ENCODE measurements at regions not wholly inside any gene's neighbourhood (a gene's known extent, or its start where the extent isn't known, plus 50 kb on each side); places are given as distances from the start of the nearest gene placed in this dataset.

- H3K9me3 ChIP-seq = no peaks in the 10 kb centered on the region
- ATAC-seq (no peak), DNase-seq (no peak)
- no peak overlapping the region for H3K4me3 ChIP-seq
- intact Hi-C loops (cut with DNase I, micrococcal nuclease) = no loop called here
- H3K4me1 ChIP-seq (ENCODE audit: low read depth) = no peaks in the 10 kb centered on the region
- no peaks in the 10 kb centered on the region for H3K36me3 ChIP-seq (ENCODE audit: low read depth)
- TF ChIP-seq, protein P1, sequence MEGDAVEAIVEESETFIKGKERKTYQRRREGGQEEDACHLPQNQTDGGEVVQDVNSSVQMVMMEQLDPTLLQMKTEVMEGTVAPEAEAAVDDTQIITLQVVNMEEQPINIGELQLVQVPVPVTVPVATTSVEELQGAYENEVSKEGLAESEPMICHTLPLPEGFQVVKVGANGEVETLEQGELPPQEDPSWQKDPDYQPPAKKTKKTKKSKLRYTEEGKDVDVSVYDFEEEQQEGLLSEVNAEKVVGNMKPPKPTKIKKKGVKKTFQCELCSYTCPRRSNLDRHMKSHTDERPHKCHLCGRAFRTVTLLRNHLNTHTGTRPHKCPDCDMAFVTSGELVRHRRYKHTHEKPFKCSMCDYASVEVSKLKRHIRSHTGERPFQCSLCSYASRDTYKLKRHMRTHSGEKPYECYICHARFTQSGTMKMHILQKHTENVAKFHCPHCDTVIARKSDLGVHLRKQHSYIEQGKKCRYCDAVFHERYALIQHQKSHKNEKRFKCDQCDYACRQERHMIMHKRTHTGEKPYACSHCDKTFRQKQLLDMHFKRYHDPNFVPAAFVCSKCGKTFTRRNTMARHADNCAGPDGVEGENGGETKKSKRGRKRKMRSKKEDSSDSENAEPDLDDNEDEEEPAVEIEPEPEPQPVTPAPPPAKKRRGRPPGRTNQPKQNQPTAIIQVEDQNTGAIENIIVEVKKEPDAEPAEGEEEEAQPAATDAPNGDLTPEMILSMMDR (IDR thresholded peaks at IDR 0.05) = no peak
Measured at GRCh38 chr9:81250606-81251005, 438.7 kb downstream of the TLE1 start.

GRCh38 chr9:81250041-81250440 is 439.3 kb downstream of the TLE1 start:
- Histone ChIP-seq H3K4me3 (no peak overlapping the region), H3K36me3 (ENCODE audit: low read depth) (no peaks in the 10 kb centered on the region), H3K4me1 (ENCODE audit: low read depth) (no peaks in the 10 kb centered on the region), H3K9me3 (no peaks in the 10 kb centered on the region)
- TF ChIP-seq, protein P1 (IDR thresholded peaks at IDR 0.05) = no peak
- ATAC-seq (no peak), DNase-seq (no peak)
- intact Hi-C loops (cut with DNase I, micrococcal nuclease) = no loop called here

DNA sequence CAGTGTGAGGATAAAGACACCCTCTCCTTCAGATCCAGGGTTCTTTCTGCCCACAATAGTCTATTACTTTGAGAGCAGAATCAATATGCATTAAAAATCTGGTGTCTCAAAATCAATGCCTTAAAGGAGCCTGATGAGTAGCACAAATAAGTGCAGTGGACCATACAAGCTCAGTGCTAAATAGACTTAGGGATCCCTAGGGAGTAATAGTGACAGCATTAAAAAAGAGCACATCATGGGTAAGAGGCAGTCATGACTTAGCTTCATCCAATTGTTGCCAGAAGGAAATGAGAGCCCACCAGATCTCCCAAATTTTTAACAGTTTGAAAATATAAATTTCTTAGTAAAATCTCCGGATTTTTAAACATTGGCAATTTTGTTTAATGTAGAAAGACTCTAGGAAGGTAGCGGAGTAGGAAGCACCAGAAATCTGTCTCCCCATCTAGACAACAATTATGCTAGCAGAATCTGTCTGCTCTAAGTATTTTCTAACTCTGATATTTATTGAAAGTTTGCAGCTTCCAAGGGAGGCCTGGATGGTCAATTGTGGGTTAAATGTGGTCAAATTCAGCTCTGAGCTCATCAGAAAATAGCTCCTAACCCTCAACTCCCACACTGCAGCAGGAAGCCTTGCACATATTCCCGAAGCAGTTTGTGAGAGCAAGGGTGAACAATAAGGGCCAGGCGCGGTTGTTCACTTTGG is 443.9 kb downstream of the TLE1 start:
- intact Hi-C loops (cut with DNase I, micrococcal nuclease) = no loop called here
- H3K9me3 ChIP-seq = no peaks in the 10 kb centered on the region
- no peak for ATAC-seq
- no peaks in the 10 kb centered on the region for H3K4me1 ChIP-seq (ENCODE audit: low read depth)
- H3K4me3 ChIP-seq = no peak overlapping the region
- DNase-seq = no peak
- no peaks in the 10 kb centered on the region for H3K36me3 ChIP-seq (ENCODE audit: low read depth)
- TF ChIP-seq, protein P1 (IDR thresholded peaks at IDR 0.05) = no peak

DNA sequence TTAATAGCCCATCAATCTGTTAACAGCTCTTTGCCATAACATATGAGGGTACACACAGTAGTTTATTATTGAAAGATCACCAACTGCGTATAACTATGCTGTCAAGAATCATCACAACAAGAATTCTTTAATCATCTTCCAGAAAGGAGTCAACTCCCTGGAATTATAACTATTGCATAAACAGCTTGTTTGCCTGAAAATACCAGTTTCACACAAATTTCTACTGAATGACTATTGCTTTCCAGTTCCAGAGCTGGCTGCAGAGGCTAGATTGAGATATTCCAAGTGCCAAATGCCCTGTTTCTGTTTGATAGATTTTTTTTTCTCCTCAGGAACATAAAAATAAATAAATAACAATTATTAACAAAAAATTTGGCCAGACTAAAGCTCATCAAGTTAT is 444.7 kb downstream of the TLE1 start:
- Histone ChIP-seq H3K9me3 (no peaks in the 10 kb centered on the region), H3K4me3 (no peak overlapping the region), H3K4me1 (ENCODE audit: low read depth) (no peaks in the 10 kb centered on the region), H3K36me3 (ENCODE audit: low read depth) (no peaks in the 10 kb centered on the region)
- intact Hi-C loops (cut with DNase I, micrococcal nuclease) = no loop called here
- DNase-seq (no peak), ATAC-seq (no peak)
- TF ChIP-seq, protein P1 (IDR thresholded peaks at IDR 0.05) = no peak

GRCh38 chr9:81242866-81243265 is 446.5 kb downstream of the TLE1 start:
- Histone ChIP-seq H3K4me1 (ENCODE audit: low read depth) (no peaks in the 10 kb centered on the region), H3K36me3 (ENCODE audit: low read depth) (no peaks in the 10 kb centered on the region), H3K9me3 (no peaks in the 10 kb centered on the region), H3K4me3 (no peak overlapping the region)
- ATAC-seq (no peak), DNase-seq (no peak)
- TF ChIP-seq, protein P1 (IDR thresholded peaks at IDR 0.05) = no peak
- intact Hi-C loops (cut with DNase I, micrococcal nuclease) = no loop called here

GRCh38 chr9:81239388-81239787 is 450.0 kb downstream of the TLE1 start:
- no peak for DNase-seq
- ATAC-seq = no peak
- H3K4me3 ChIP-seq = no peak overlapping the region
- H3K36me3 ChIP-seq (ENCODE audit: low read depth) = no peaks in the 10 kb centered on the region
- TF ChIP-seq, protein P1 (IDR thresholded peaks at IDR 0.05) = no peak
- H3K4me1 ChIP-seq (ENCODE audit: low read depth) = no peaks in the 10 kb centered on the region
- intact Hi-C loops (cut with DNase I, micrococcal nuclease) = no loop called here
- H3K9me3 ChIP-seq = no peaks in the 10 kb centered on the region
